H1 (cell line): ENCODE measurements at regions not wholly inside any gene's neighbourhood (a gene's known extent, or its start where the extent isn't known, plus 50 kb on each side); places are given as distances from the start of the nearest gene placed in this dataset.

Experiments used
- CTCF ChIA-PET: fragments of 300-600 bp; sonication (Branson Sonifier 250); formaldehyde crosslinking; loops from one replicate; lab custom pipeline; 2021; ENCODE audit not compliant: partially characterized antibody; lab: Charles Lee
- POLR2A ChIA-PET: fragments of 300-600 bp; sonication (Branson Sonifier 250); formaldehyde crosslinking; loops from one replicate; lab custom pipeline; 2021; ENCODE audit warnings: inconsistent platforms; ENCODE audit not compliant: partially characterized antibody; lab: Charles Lee
- DNase-seq, 2 experiments: peaks; one replicate each; pipeline versions ENCODE4 v3.0.0 to v3.0.0-alpha.2; 2010 to 2022; ENCODE audit warnings: low spot score in 2 of 2, low read depth in 1 of 2, mixed read lengths in 1 of 2
- FAIRE-seq: peaks from 2 replicates; lab custom pipeline; 2011; peaks lifted over from hg19 to GRCh38; lab: Jason Lieb, UNC
- H2AFZ ChIP-seq: 2 replicates; pipeline ENCODE4 v1.8.1; 2012; ENCODE audit warnings: low read length, inconsistent platforms
- H2AK5ac ChIP-seq: 2 replicates; pipeline ENCODE4 v1.6.1; 2013; ENCODE audit warnings: low read depth, low read length
- H2BK120ac ChIP-seq: replicated peaks from 2 replicates; pipeline ENCODE3; 2013; ENCODE audit warnings: low read depth, low read length, inconsistent platforms
- H2BK12ac ChIP-seq: 2 replicates; pipeline ENCODE4 v1.6.1; 2013; ENCODE audit warnings: low read depth, low read length
- H2BK15ac ChIP-seq: 2 replicates; pipeline ENCODE4 v1.6.1; 2013; ENCODE audit warnings: low read length
- H2BK20ac ChIP-seq: 2 replicates; pipeline ENCODE4 v1.6.1; 2013; ENCODE audit warnings: low read length
- H2BK5ac ChIP-seq: 2 replicates; pipeline ENCODE4 v1.6.1; 2013; ENCODE audit warnings: low read depth, low read length
- H3K14ac ChIP-seq: 2 replicates; pipeline ENCODE4 v1.6.1; 2013; ENCODE audit warnings: inconsistent platforms; ENCODE audit not compliant: insufficient read length
- H3K18ac ChIP-seq: 2 replicates; pipeline ENCODE4 v1.6.1; 2013; ENCODE audit warnings: low read length; ENCODE audit errors: extremely low read depth
- H3K23ac ChIP-seq: 2 replicates; pipeline ENCODE4 v1.6.1; 2013; ENCODE audit warnings: inconsistent platforms; ENCODE audit not compliant: insufficient read length
- H3K23me2 ChIP-seq: 2 replicates; pipeline ENCODE4 v1.6.1; 2013; ENCODE audit warnings: low read depth, low read length
- H3K27ac ChIP-seq: 2 replicates; pipeline ENCODE4 v1.6.1; 2011; ENCODE audit warnings: low read depth, low read length, inconsistent platforms
- H3K27me3 ChIP-seq, 4 experiments: replicated peaks in 1 of 4; 1 replicate in 1 of 4; 2 replicates in 3 of 4; pipeline versions ENCODE4 v1.6.1 to v1.8.1; 2011 to 2013; ENCODE audit warnings: low read length in 3 of 4, mild to moderate bottlenecking in 3 of 4, inconsistent platforms in 2 of 4, mixed read lengths in 2 of 4, moderate library complexity in 1 of 4; ENCODE audit not compliant: control insufficient read depth in 3 of 4, insufficient read depth in 3 of 4; ENCODE audit errors: extremely low read depth in 1 of 4
- H3K36me3 ChIP-seq, 4 experiments: 2 replicates each; pipeline versions ENCODE4 v1.6.1 to v1.8.1; 2011 to 2013; ENCODE audit warnings: mild to moderate bottlenecking in 4 of 4, low read length in 3 of 4, moderate library complexity in 2 of 4, control low read depth in 1 of 4, inconsistent platforms in 1 of 4; ENCODE audit not compliant: insufficient read depth in 4 of 4, control insufficient read depth in 2 of 4
- H3K4ac ChIP-seq: replicated peaks from 2 replicates; pipeline ENCODE3; 2013; ENCODE audit warnings: low read length, low read depth, mixed read lengths, inconsistent platforms; ENCODE audit not compliant: insufficient read length
- H3K4me1 ChIP-seq, 4 experiments: replicated peaks in 1 of 4; 1 replicate in 1 of 4; 2 replicates in 3 of 4; pipeline versions ENCODE4 v1.6.1 to v1.8.1; 2011 to 2013; ENCODE audit warnings: low read length in 3 of 4, inconsistent platforms in 2 of 4, mixed read lengths in 1 of 4; ENCODE audit not compliant: insufficient read depth in 4 of 4, control insufficient read depth in 3 of 4
- H3K4me2 ChIP-seq, 2 experiments: 2 replicates each; pipeline versions ENCODE4 v1.6.1 to v1.8.1; 2011 to 2013; ENCODE audit warnings: low read depth in 2 of 2, low read length in 2 of 2, control low read depth in 1 of 2, inconsistent platforms in 1 of 2, mild to moderate bottlenecking in 1 of 2; ENCODE audit not compliant: insufficient read depth in 1 of 2
- H3K4me3 ChIP-seq, 4 experiments: fragments of 200-600, 300-600 bp in 1 of 4; sonication (generic), shearing (Covaris generic), sonication (Bioruptor Twin) in 1 of 4; 2 replicates each; pipeline versions ENCODE4 v1.5.1 to v1.8.1; 2011 to 2016; ENCODE audit warnings: low read length in 4 of 4, low read depth in 3 of 4, control low read depth in 2 of 4, inconsistent platforms in 2 of 4, mild to moderate bottlenecking in 2 of 4, mixed read lengths in 1 of 4, moderate library complexity in 1 of 4; ENCODE audit not compliant: insufficient read depth in 2 of 4; ENCODE audit errors: extremely low read depth in 1 of 4
- H3K56ac ChIP-seq: replicated peaks from 2 replicates; pipeline ENCODE3; 2013; ENCODE audit warnings: low read depth, mild to moderate bottlenecking, mixed read lengths, low read length, inconsistent platforms; ENCODE audit not compliant: insufficient read length
- H3K79me1 ChIP-seq: 2 replicates; pipeline ENCODE4 v1.6.1; 2013; ENCODE audit warnings: low read depth, low read length, control low read depth
- H3K79me2 ChIP-seq, 2 experiments: 2 replicates each; pipeline versions ENCODE4 v1.6.1 to v1.8.1; 2012 to 2013; ENCODE audit warnings: low read length in 2 of 2, mild to moderate bottlenecking in 2 of 2, inconsistent platforms in 1 of 2; ENCODE audit not compliant: insufficient read depth in 2 of 2, control insufficient read depth in 1 of 2
- H3K9ac ChIP-seq, 4 experiments: replicated peaks in 1 of 4; 1 replicate in 1 of 4; 2 replicates in 3 of 4; pipeline versions ENCODE4 v1.6.1 to v1.8.1; 2011 to 2013; ENCODE audit warnings: low read depth in 3 of 4, low read length in 3 of 4, control low read depth in 2 of 4, mild to moderate bottlenecking in 2 of 4, moderate library complexity in 2 of 4, inconsistent platforms in 1 of 4; ENCODE audit errors: extremely low read depth in 1 of 4
- H3K9me3 ChIP-seq, 2 experiments: 2 replicates each; pipeline versions ENCODE4 v1.6.1 to v1.8.1; 2012 to 2013; ENCODE audit warnings: mild to moderate bottlenecking in 2 of 2, moderate library complexity in 2 of 2, control low read depth in 1 of 2, inconsistent platforms in 1 of 2, low read depth in 1 of 2, low read length in 1 of 2, mixed read lengths in 1 of 2; ENCODE audit not compliant: insufficient read depth in 2 of 2
- H4K20me1 ChIP-seq, 2 experiments: replicated peaks in 1 of 2; 2 replicates each; pipeline versions ENCODE3 to v1.8.1; 2011 to 2013; ENCODE audit warnings: inconsistent platforms in 2 of 2, low read length in 2 of 2, mild to moderate bottlenecking in 1 of 2; ENCODE audit not compliant: insufficient read depth in 2 of 2, control insufficient read depth in 1 of 2
- H4K5ac ChIP-seq: 2 replicates; pipeline ENCODE4 v1.6.1; 2013; ENCODE audit warnings: low read length, low read depth, mixed read lengths, inconsistent platforms; ENCODE audit not compliant: insufficient read length
- H4K8ac ChIP-seq: 2 replicates; pipeline ENCODE4 v1.8.0; 2013; ENCODE audit warnings: mild to moderate bottlenecking, moderate library complexity, low read length, inconsistent platforms; ENCODE audit not compliant: insufficient read depth; ENCODE audit errors: extremely low read depth
- H4K91ac ChIP-seq: replicated peaks from 2 replicates; pipeline ENCODE3; 2013; ENCODE audit warnings: low read length, mixed read lengths, inconsistent platforms; ENCODE audit not compliant: insufficient read length
- NRF1 ChIP-seq: IDR thresholded peaks from 2 replicates; pipeline ENCODE4 v1.6.1; 2011; ENCODE audit warnings: mild to moderate bottlenecking, low read depth, low read length, improper control_type of control experiment
- WGBS, 2 experiments: shearing (Covaris generic) in 1 of 2; methylation state at CpG; one replicate each; pipeline versions ENCODE4 v1.1.6 to v1.1.7; 2013 to 2015; ENCODE audit warnings: low lambda C conversion rate in 2 of 2, mixed read lengths in 2 of 2, inconsistent platforms in 1 of 2, low coverage in 1 of 2, missing lambda C conversion rate in 1 of 2; ENCODE audit not compliant: insufficient replicate concordance in 2 of 2, insufficient coverage in 1 of 2, insufficient read length in 1 of 2; ENCODE audit errors: extremely low coverage in 1 of 2, missing lambda C conversion rate in 1 of 2; 5-methylcytosine and 5-hydroxymethylcytosine counted together

- no peak overlapping the region for H2BK12ac ChIP-seq
- no peak overlapping the region for H3K4ac ChIP-seq
- no peaks in the 10 kb centered on the region for H3K27me3 ChIP-seq
- H3K4me3 ChIP-seq, result no peak overlapping the region
- H4K8ac ChIP-seq, result no peak overlapping the region
- no peak overlapping the region for H4K5ac ChIP-seq
- no peak overlapping the region for H3K14ac ChIP-seq
- no peak for FAIRE-seq
- no peak overlapping the region for H2AFZ ChIP-seq
- H3K18ac ChIP-seq, result no peak overlapping the region
- DNase-seq, result no peak
- no peak overlapping the region for H3K56ac ChIP-seq
- no peak overlapping the region for H4K91ac ChIP-seq
- H3K4me2 ChIP-seq, result no peak overlapping the region
- no peaks in the 10 kb centered on the region for H3K36me3 ChIP-seq
- ChIA-PET CTCF (no interaction called here), POLR2A (no interaction called here)
- no peak overlapping the region for H2BK120ac ChIP-seq
- no peak overlapping the region for H2BK20ac ChIP-seq
- H3K79me2 ChIP-seq, result no peaks in the 10 kb centered on the region
- no peak for TF ChIP-seq NRF1
- 66% methylated on average over 4 of the region's 4 CpGs; no CpG with 5 or more reads in 1 of the 2 experiments for WGBS, 2 experiments
- no peaks in the 10 kb centered on the region for H3K9me3 ChIP-seq
- H3K23ac ChIP-seq, result no peak overlapping the region
- H2AK5ac ChIP-seq, result no peak overlapping the region
- no peaks in the 10 kb centered on the region for H3K4me1 ChIP-seq
- H2BK5ac ChIP-seq, result no peak overlapping the region
- H2BK15ac ChIP-seq, result no peak overlapping the region
- H3K79me1 ChIP-seq, result no peaks in the 10 kb centered on the region
- no peak overlapping the region for H3K9ac ChIP-seq
- H4K20me1 ChIP-seq, result no peaks in the 10 kb centered on the region
- no peaks in the 10 kb centered on the region for H3K23me2 ChIP-seq
- H3K27ac ChIP-seq, result no peak overlapping the region
Measured at GRCh38 chr7:118720632-118721031, 496.1 kb downstream of the ANKRD7 start.
